ENCODE measurements at regions not wholly inside any gene's neighbourhood (a gene's known extent, or its start where the extent isn't known, plus 50 kb on each side); places are given as distances from the start of the nearest gene placed in this dataset.
A peak's percentile ranks its signal among the peaks of the same experiment; 100 is the strongest.
"Not testable (repeated sequence)": the region's sequence is repeated elsewhere in the genome, so short reads cannot be mapped to it uniquely, and the experiment has no call there.

- not testable (repeated sequence) for H3K27ac Mint-ChIP-seq; H4K20me1 ChIP-seq (replicated peaks; ENCODE audit: insufficient read depth); H3K4me3 ChIP-seq; H3K79me2 ChIP-seq (replicated peaks; ENCODE audit: insufficient read depth); H2AFZ ChIP-seq; H3K27me3 ChIP-seq (ENCODE audit: insufficient read depth); ATAC-seq; H3K27ac ChIP-seq (ENCODE audit: low read depth); H3F3A ChIP-seq (replicated peaks; ENCODE audit: low read depth); H3K4me1 ChIP-seq (ENCODE audit: insufficient read depth); H3K9me2 ChIP-seq (ENCODE audit: insufficient read depth); H3K36me3 Mint-ChIP-seq (ENCODE audit: low read depth); H3K27me3 Mint-ChIP-seq (ENCODE audit: insufficient read depth, low read depth, poor library complexity); H3K4me3 Mint-ChIP-seq; H3K4me2 ChIP-seq; H3K36me3 ChIP-seq (ENCODE audit: insufficient read depth); DNase-seq (ENCODE audit: low spot score); H3K4me1 Mint-ChIP-seq
- H3K9me3 Mint-ChIP-seq = peaks cover 25% of the 10 kb centered on the region
Observed at GRCh38 chr13:22941495-22941894, 239.3 kb upstream of the SGCG start.

GRCh38 chr13:22942831-22943230, 237.9 kb upstream of the SGCG start:
- H3K79me2 ChIP-seq (replicated peaks; ENCODE audit: insufficient read depth); H2AFZ ChIP-seq; H3K4me1 Mint-ChIP-seq; H3K4me2 ChIP-seq; H3K36me3 ChIP-seq (ENCODE audit: insufficient read depth); H3K36me3 Mint-ChIP-seq (ENCODE audit: low read depth); DNase-seq (ENCODE audit: low spot score); H3K4me1 ChIP-seq (ENCODE audit: insufficient read depth); H3K27me3 ChIP-seq (ENCODE audit: insufficient read depth); H3K4me3 Mint-ChIP-seq; ATAC-seq; H4K20me1 ChIP-seq (replicated peaks; ENCODE audit: insufficient read depth); H3K27me3 Mint-ChIP-seq (ENCODE audit: insufficient read depth, low read depth, poor library complexity); H3K27ac Mint-ChIP-seq; H3K9me2 ChIP-seq (ENCODE audit: insufficient read depth); H3K4me3 ChIP-seq; H3K27ac ChIP-seq (ENCODE audit: low read depth); H3F3A ChIP-seq (replicated peaks; ENCODE audit: low read depth): not testable (repeated sequence)
- H3K9me3 Mint-ChIP-seq = peaks cover 25% of the 10 kb centered on the region

- H3K27ac Mint-ChIP-seq = no peak overlapping the region
- peak; percentile 22 for DNase-seq (ENCODE audit: low spot score)
- peak; percentile 57 for ATAC-seq
Observed at GRCh38 chr13:22944378-22944777, 236.4 kb upstream of the SGCG start.

More at GRCh38 chr13:22944378-22944777, 236.4 kb upstream of the SGCG start:
- Histone ChIP-seq H3K4me2 (no peak overlapping the region), H3K36me3 (ENCODE audit: insufficient read depth) (no peaks in the 10 kb centered on the region; the same call in 1 of the 2 replicates), H3K27me3 (ENCODE audit: insufficient read depth) (no peaks in the 10 kb centered on the region), H2AFZ (no peak overlapping the region), H4K20me1 (replicated peaks; ENCODE audit: insufficient read depth) (no peaks in the 10 kb centered on the region), H3F3A (replicated peaks; ENCODE audit: low read depth) (no peaks in the 10 kb centered on the region), H3K79me2 (replicated peaks; ENCODE audit: insufficient read depth) (no peaks in the 10 kb centered on the region), H3K27ac (ENCODE audit: low read depth) (no peak overlapping the region), H3K4me1 (ENCODE audit: insufficient read depth) (no peaks in the 10 kb centered on the region), H3K4me3 (no peak overlapping the region), H3K9me2 (ENCODE audit: insufficient read depth) (no peaks in the 10 kb centered on the region)
- TF ChIP-seq CTCF (conservative IDR thresholded peaks at IDR 0.05; ENCODE audit: low read depth in 2 of 2) (peak; percentile 27 to 50), ZNF331 (CRISPR knock-in tag; IDR thresholded peaks at IDR 0.05; ENCODE audit: low read depth) (no peak)
- peaks cover 25% of the 10 kb centered on the region for H3K9me3 Mint-ChIP-seq
- H3K27me3 Mint-ChIP-seq (ENCODE audit: insufficient read depth, low read depth, poor library complexity) = peaks cover 7% of the 10 kb centered on the region
- H3K36me3 Mint-ChIP-seq (ENCODE audit: low read depth) = peaks cover 6% of the 10 kb centered on the region; the same call in 2 of the 3 replicates
- no peak overlapping the region for H3K4me3 Mint-ChIP-seq
- H3K4me1 Mint-ChIP-seq = no peaks in the 10 kb centered on the region; the same call in 2 of the 3 replicates

All from GM23338 (cell line).